ENCODE measurements at regions not wholly inside any gene's neighbourhood (a gene's known extent, or its start where the extent isn't known, plus 50 kb on each side); places are given as distances from the start of the nearest gene placed in this dataset.

DNA sequence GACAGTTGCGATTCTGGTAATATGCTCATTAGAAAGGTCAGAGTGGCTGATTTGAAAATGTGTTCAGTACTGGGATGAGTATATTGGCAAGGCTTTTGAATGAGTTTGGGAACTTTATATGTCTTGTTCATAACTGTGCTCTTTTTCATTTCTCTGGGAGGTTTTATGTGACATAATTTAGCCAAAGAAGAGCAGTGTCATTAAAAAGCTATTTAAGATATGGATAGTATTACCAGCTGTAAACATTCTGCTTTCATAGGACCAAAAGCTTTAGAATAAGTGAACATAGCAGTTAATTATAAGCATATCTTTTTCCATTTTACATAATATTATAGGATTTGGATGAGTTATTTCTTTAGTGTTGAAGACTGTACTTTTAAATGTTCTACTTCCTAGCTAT lies 260.4 kb downstream of the TTC6 start:
- DNase-seq (ENCODE audit: low spot score), result no peak
- TF ChIP-seq, protein P1, sequence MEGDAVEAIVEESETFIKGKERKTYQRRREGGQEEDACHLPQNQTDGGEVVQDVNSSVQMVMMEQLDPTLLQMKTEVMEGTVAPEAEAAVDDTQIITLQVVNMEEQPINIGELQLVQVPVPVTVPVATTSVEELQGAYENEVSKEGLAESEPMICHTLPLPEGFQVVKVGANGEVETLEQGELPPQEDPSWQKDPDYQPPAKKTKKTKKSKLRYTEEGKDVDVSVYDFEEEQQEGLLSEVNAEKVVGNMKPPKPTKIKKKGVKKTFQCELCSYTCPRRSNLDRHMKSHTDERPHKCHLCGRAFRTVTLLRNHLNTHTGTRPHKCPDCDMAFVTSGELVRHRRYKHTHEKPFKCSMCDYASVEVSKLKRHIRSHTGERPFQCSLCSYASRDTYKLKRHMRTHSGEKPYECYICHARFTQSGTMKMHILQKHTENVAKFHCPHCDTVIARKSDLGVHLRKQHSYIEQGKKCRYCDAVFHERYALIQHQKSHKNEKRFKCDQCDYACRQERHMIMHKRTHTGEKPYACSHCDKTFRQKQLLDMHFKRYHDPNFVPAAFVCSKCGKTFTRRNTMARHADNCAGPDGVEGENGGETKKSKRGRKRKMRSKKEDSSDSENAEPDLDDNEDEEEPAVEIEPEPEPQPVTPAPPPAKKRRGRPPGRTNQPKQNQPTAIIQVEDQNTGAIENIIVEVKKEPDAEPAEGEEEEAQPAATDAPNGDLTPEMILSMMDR (IDR thresholded peaks at IDR 0.05; ENCODE audit: extremely low read depth, missing control alignments), result no peak

DNA sequence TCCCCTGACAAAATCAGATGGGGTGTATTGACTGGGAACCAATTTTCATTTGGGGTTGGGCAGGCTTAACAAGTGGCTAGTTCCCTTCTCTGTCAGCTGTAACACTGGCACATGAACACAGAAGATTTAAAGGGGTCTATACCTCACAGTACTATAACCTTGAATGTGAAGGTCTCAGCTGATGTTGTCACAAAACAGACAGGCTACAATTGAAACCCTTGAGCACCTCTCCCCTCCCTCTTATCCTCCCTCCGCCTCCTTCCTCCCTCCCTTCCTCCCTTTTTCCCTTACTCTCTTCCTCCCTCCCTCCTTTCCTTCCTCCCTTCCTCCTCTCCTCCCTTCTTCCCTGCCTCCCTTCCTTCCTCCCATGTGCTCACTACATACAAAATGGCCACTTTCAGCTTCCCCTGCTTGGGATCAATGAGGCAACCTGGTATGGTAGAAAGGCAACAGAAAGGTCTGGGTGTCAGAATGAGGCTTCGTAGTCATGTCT lies 262.4 kb downstream of the TTC6 start:
- TF ChIP-seq, protein P1 (IDR thresholded peaks at IDR 0.05; ENCODE audit: extremely low read depth, missing control alignments), result no peak
- DNase-seq (ENCODE audit: low spot score), result no peak

DNA sequence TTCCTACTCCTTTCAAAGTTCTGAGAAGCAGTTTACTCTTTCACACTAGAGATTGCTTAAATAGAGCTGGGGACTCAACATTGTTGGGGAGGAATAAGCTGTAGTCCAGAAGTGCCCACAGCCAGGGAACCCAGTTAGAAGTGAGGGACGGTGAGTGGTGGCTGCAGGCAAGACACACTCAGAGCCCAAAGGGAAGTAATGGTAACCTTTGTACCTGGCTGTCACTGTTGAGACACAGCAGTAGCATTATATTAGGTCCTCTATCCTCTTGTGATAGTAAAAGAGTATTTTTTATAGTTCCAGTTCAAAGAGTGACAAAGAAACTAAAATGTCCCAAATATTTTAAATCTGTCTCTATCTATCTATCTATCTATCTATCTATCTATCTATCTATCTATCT lies 263.3 kb downstream of the TTC6 start:
- no peak for DNase-seq (ENCODE audit: low spot score)
- TF ChIP-seq, protein P1 (IDR thresholded peaks at IDR 0.05; ENCODE audit: extremely low read depth, missing control alignments), result no peak

DNA sequence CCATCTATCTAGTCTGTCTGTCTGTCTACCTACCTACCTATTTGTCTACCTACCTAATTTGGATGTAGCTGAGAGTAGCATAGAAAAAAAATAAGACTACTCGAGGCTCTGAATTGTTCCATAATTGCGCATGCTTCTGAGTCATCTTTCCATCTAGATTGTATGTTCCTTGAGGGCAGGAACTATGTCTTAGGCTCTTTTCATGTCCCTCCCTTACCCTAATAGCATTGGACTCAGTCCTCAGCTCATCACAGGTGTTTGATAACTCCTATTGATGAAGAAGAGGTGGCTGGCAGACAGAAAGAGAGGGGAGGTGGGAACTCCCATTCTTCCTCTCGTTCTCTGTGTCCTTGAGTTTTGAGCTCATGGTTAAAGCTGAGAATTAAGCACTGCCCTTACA lies 263.7 kb downstream of the TTC6 start:
- DNase-seq (ENCODE audit: low spot score), result no peak
- TF ChIP-seq, protein P1 (IDR thresholded peaks at IDR 0.05; ENCODE audit: extremely low read depth, missing control alignments), result no peak

DNA sequence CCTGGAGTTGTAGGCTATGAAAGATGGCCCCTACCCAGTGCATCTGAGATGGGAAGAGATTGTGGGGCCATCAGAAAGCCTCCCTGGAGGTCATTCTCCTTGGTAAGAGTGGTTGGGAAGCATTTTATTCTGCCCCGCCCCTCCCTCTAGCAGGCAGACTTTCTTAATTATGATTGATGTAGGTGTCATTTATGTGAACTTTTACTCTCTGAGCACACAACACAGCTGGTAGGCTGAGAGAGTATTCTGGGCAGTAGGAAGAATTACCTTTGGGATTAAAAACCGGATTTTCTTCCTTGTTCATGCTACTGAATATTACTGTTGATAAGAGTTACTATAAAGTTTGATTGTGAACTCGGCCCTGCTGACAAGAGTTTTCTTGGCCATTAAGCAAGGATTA lies 266.8 kb downstream of the TTC6 start:
- TF ChIP-seq, protein P1 (IDR thresholded peaks at IDR 0.05; ENCODE audit: extremely low read depth, missing control alignments), result no peak
- DNase-seq (ENCODE audit: low spot score), result no peak

DNA sequence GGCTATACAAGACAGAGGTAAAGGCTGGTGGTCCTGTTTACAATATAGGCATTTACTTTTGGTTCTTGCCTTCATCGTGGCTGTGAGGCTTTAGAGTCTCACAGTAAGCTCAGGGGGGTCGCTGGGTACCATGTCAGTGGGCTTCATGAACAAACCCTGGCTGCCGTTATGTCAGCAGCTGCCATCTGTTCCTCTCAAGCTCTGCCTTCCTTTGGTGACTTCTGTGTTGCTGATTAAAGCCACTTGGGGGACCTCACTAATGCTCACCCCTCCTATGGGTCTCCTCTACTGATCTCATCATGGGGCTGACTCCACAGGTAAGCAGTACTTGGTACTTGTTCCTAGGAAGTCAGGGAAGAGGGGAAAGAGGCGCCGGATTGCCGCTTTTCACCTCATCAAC lies 268.7 kb downstream of the TTC6 start:
- DNase-seq (ENCODE audit: low spot score), result no peak
- TF ChIP-seq, protein P1 (IDR thresholded peaks at IDR 0.05; ENCODE audit: extremely low read depth, missing control alignments), result no peak

DNA sequence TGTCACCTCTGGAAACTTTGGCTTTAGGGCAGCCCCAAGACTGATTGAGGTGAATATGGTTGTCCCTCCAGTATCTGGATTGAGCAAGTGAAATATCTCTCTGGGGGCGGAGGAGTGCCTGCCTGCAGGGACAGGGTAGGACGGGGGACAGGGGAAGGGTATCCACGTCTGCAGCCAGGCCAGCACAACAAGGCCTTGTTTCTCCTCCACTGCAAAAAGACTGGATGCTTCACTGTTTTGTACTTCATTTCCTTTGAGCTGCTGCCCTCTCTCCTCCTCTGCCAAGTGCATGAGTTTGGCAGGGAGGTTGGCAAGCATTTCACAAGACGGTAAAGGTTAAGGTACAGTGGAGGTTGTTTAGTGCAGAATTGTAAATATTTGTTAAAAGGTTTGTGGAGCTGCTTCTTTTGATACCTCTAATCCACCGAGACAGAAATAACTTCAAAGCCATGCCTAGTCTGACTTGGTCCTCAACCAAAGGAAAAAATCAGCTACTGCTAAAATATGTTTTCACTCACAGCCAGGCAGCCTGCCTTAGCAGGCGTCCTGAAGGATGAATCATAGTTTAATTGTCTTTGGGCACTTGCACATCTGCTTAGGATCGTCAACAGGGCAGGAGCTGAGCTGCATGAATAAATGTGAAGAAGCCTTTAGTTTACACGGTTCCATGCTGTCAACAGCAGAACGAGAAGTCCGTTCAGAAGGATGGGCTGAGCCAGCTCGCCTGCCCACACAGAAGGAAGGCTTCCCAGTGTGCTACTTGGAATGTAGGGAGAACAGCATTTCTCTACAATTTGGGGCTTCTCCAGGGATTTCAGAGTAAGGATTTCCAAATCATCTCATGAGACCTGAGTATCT lies 269.7 kb downstream of the TTC6 start:
- TF ChIP-seq, protein P1 (IDR thresholded peaks at IDR 0.05; ENCODE audit: extremely low read depth, missing control alignments), result no peak
- no peak for DNase-seq (ENCODE audit: low spot score)

All from GM20000 (cell line).